ENCODE measurements at regions not wholly inside any gene's neighbourhood (a gene's known extent, or its start where the extent isn't known, plus 50 kb on each side); places are given as distances from the start of the nearest gene placed in this dataset.

DNA sequence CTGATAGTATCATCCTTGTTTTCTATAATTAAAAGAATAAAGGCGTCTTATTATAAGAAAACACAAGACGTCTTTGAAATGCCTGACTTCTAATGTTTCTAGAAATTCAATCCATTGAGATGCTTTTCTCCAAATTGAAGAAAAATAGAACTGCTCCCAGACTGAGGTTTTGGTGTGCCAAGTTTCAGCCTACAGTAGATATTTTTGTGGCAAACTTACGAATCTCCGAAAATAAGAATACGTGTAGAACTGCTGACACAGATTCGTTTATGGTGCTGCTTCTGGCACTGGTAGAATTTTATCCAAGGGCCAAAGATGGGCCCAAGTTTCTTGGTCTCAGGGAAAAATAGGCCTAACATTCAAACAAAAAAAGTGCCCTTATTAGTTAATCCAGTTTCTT, 554.5 kb upstream of the NR5A2 start:
- TF ChIP-seq POLR2AphosphoS5 (IDR thresholded peaks at IDR 0.05) (no peak), TAF1 (IDR thresholded peaks at IDR 0.05; ENCODE audit: low read depth) (no peak), SMC3 (conservative IDR thresholded peaks at IDR 0.05; ENCODE audit: poor library complexity) (no peak), EZH2 (IDR thresholded peaks at IDR 0.05; ENCODE audit: borderline replicate concordance, insufficient read depth, low read length, poor library complexity, severe bottlenecking) (no peak)
- TF ChIP-seq, protein P1, sequence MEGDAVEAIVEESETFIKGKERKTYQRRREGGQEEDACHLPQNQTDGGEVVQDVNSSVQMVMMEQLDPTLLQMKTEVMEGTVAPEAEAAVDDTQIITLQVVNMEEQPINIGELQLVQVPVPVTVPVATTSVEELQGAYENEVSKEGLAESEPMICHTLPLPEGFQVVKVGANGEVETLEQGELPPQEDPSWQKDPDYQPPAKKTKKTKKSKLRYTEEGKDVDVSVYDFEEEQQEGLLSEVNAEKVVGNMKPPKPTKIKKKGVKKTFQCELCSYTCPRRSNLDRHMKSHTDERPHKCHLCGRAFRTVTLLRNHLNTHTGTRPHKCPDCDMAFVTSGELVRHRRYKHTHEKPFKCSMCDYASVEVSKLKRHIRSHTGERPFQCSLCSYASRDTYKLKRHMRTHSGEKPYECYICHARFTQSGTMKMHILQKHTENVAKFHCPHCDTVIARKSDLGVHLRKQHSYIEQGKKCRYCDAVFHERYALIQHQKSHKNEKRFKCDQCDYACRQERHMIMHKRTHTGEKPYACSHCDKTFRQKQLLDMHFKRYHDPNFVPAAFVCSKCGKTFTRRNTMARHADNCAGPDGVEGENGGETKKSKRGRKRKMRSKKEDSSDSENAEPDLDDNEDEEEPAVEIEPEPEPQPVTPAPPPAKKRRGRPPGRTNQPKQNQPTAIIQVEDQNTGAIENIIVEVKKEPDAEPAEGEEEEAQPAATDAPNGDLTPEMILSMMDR (IDR thresholded peaks at IDR 0.05; ENCODE audit: poor library complexity, severe bottlenecking) = no peak

All from neural cell (in vitro differentiated cells).